H1 (cell line): ENCODE measurements at regions not wholly inside any gene's neighbourhood (a gene's known extent, or its start where the extent isn't known, plus 50 kb on each side); places are given as distances from the start of the nearest gene placed in this dataset.

ENCODE experiments used
- CHD7 ChIP-seq: fragments of 300-600 bp; sonication (generic); IDR thresholded peaks from 2 replicates; pipeline ENCODE4 v1.7.1; 2012; ENCODE audit warnings: low read length, moderate library complexity, mild to moderate bottlenecking, inconsistent platforms; ENCODE audit not compliant: insufficient replicate concordance
- CREB1 ChIP-seq: IDR thresholded peaks from 2 replicates; pipeline ENCODE4 v1.6.1; 2012; ENCODE audit warnings: inconsistent platforms
- EGR1 ChIP-seq: IDR thresholded peaks from 2 replicates; pipeline ENCODE4 v1.6.1; 2011; ENCODE audit warnings: low read depth, low read length, borderline replicate concordance
- GABPA ChIP-seq: IDR thresholded peaks from 2 replicates; pipeline ENCODE4 v1.6.1; 2011; ENCODE audit warnings: mild to moderate bottlenecking, low read length, moderate library complexity, borderline replicate concordance; ENCODE audit not compliant: insufficient read depth
- RAD21 ChIP-seq, 2 experiments: IDR thresholded peaks in 1 of 2; conservative IDR thresholded peaks in 1 of 2; 2 replicates each; pipeline ENCODE4 v1.6.1; 2011; ENCODE audit warnings: low read depth in 2 of 2, low read length in 2 of 2, improper control_type of control experiment in 1 of 2, inconsistent platforms in 1 of 2, mild to moderate bottlenecking in 1 of 2, moderate library complexity in 1 of 2
- YY1 ChIP-seq: IDR thresholded peaks from 2 replicates; pipeline ENCODE4 v1.6.1; 2011; ENCODE audit warnings: low read depth, mild to moderate bottlenecking, low read length

GRCh38 chr16:59684911-59685310, 950.8 kb upstream of the GOT2 start:
- TF ChIP-seq GABPA (no peak), CHD7 (no peak), YY1 (no peak), EGR1 (no peak), RAD21 (IDR thresholded peaks at IDR 0.05 in 1 of 2, conservative IDR thresholded peaks at IDR 0.05 in 1 of 2; ENCODE audit: low read depth in 2 of 2, low read length in 2 of 2) (no peak), CREB1 (no peak)
